Heart right ventricle (tissue), 16 donors: ENCODE measurements at regions not wholly inside any gene's neighbourhood (a gene's known extent, or its start where the extent isn't known, plus 50 kb on each side); places are given as distances from the start of the nearest gene placed in this dataset.

Experiments used
- ATAC-seq, 8 donors: fragments of 200-7000 bp; cut with Tn5 transposase; one replicate each; pipeline ENCODE4 v1.9.1; 2020; ENCODE audit warnings: mild to moderate bottlenecking in 8 of 8, moderate library complexity in 8 of 8, moderate number of reproducible peaks in 1 of 8
- DNase-seq, 2 donors: peaks; one replicate each; pipeline ENCODE4 v3.0.0-alpha.2; 2020
- H3K27ac ChIP-seq, 10 donors: fragments of 200-600 bp; sonication (generic) in 2 of 10; one replicate each; pipeline versions ENCODE4 v1.5.0 to v1.8.0; 2020 to 2022; ENCODE audit warnings: mild to moderate bottlenecking in 3 of 10
- H3K27me3 ChIP-seq, 7 donors: fragments of 200-600 bp; one replicate each; pipeline ENCODE4 v1.8.0; 2021 to 2022; ENCODE audit warnings: mild to moderate bottlenecking in 2 of 7
- H3K36me3 ChIP-seq, 9 donors: fragments of 200-600 bp; sonication (generic) in 1 of 9; one replicate each; pipeline versions ENCODE4 v1.5.0 to v1.8.0; 2020 to 2022; ENCODE audit warnings: mild to moderate bottlenecking in 2 of 9
- H3K4me1 ChIP-seq, 9 donors: fragments of 200-600 bp; sonication (generic) in 1 of 9; one replicate each; pipeline versions ENCODE4 v1.5.0 to v1.8.0; 2020 to 2022; ENCODE audit warnings: mild to moderate bottlenecking in 4 of 9
- H3K4me3 ChIP-seq, 10 donors: fragments of 200-600 bp; sonication (generic) in 2 of 10; one replicate each; pipeline versions ENCODE4 v1.5.0 to v1.8.0; 2020 to 2022; ENCODE audit warnings: mild to moderate bottlenecking in 7 of 10, moderate library complexity in 2 of 10
- H3K9me3 ChIP-seq, 11 donors: fragments of 200-600 bp in 10 of 11; sonication (generic) in 2 of 11; one replicate each; pipeline versions ENCODE4 v1.5.0 to v1.8.0; 2013 to 2022; ENCODE audit warnings: mild to moderate bottlenecking in 2 of 11, control low read depth in 1 of 11, moderate library complexity in 1 of 11
- CTCF ChIP-seq, 9 donors: fragments of 200-600 bp; sonication (generic) in 2 of 9; IDR thresholded peaks; one replicate each; pipeline versions ENCODE4 v1.5.0 to v1.8.0; 2021 to 2022; ENCODE audit warnings: antibody characterized with exemption in 9 of 9, mild to moderate bottlenecking in 5 of 9, moderate library complexity in 1 of 9
- WGBS, 2 donors: extraction: QIAGEN DNeasy Blood & Tissue Kit; methylation state at CpG; one replicate each; pipeline ENCODE4 v1.1.7; 2013; ENCODE audit warnings: inconsistent platforms in 1 of 2; 5-methylcytosine and 5-hydroxymethylcytosine counted together
- intact Hi-C, 10 donors: fragments of 100-400 bp; cut with DNase I; formaldehyde crosslinking; loops; one replicate each; pipeline versions ENCODE4 v1.11.1 to v1.14.2; 2022
- donor health status: Arrhythmogenic right ventricular cardiomyopathy.
- donor health status: ischemic (EF 13 %, LVEDD 7.1; RV severe dilation, severe dysfunction).
- donor health status: healthy with polysubstance abuse.
- donor health status: DM: no; HTN: yes; CAD: no.
- donor health status: DM: no; HTN: no; CAD: no.
- donor health status: ischemic (EF 25% LVEDD 6.9; RV normal size, moderate dysfunction).
- donor health status: ischemic (EF 25% LVEDD 5.7; RV mildly dilated, moderate dysfunction).
- donor health status: healthy.
- donor health status: DM: yes; HTN: yes; CAD: no.
- donor health status: Ischemic cardiomyopathy.
- donor health status: ischemic (EF 35%, LVEDD 5.7; RV mildly dilated, moderate dysfunction).
- donor health status: nonischemic (EF 11% LVEDD 7.7; RV severe dilation, severe dysfunction).
- donor health status: DM: yes; HTN: yes; CAD: no.
- donor health status: PGD.
- donor health status: ischemic (EF 29% LVEDD 5.4; RV normal size, mild dysfunction).
- donor health status: nonischemic (EF 23%, LVEDD 6.1; RV moderate dilation, normal function).

DNA sequence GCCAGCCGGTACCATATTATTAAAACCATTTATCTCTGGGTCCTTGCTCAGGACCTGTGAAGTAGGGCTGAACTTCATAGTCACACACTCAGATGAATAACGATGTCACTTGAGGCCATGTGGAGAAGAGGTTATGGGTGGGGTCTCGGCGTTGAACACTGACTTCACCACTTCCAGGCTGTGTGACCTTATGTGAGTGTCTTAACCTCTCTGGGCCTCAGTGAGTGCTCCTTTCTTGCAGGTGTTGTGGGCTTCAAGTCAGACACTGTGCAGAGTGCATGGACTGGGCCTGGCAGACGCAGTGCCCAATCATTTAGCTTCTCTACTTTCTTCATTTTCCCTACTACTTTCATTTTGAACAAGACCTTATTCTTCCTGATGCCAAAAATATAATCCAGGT, 278.8 kb downstream of the PBX3 start:
- no peak for TF ChIP-seq CTCF (IDR thresholded peaks at IDR 0.05)
- H3K4me3 ChIP-seq = no peak overlapping the region
- no peaks in the 10 kb centered on the region for H3K9me3 ChIP-seq
- no peak for DNase-seq
- peaks cover 0 to 26% (median 5%) of the 10 kb centered on the region in 7 donors for H3K27me3 ChIP-seq
- no peak for ATAC-seq
- H3K36me3 ChIP-seq = no peaks in the 10 kb centered on the region
- intact Hi-C loops = no loop called here
- no peak overlapping the region for H3K27ac ChIP-seq
- no peaks in the 10 kb centered on the region for H3K4me1 ChIP-seq
- 81 to 86% methylated on average over 5 of the region's 5 CpGs for WGBS, 2 donors

DNA sequence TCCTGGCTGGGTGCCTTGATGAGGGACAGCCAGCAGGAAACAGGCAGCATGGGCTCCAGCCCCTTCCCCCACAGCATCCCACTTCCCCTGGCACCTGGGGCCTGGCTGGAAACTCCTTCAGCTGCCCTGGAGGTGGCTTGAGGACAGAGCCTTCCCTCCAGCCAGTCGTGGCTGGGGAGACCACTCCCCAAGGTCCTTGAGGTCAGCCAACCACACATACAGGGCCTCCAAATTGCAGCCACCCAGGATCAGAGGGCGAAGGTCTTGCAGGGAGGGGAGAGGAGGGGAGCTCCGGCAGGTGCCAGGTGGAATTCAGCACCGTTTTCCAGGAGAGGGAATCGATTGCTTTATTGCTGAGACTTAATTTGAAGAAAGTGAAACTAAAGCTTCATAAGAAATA, 280.4 kb downstream of the PBX3 start:
- no peak overlapping the region for H3K27ac ChIP-seq
- DNase-seq = no peak
- no peak for TF ChIP-seq CTCF (IDR thresholded peaks at IDR 0.05)
- no peak overlapping the region for H3K4me3 ChIP-seq
- no peaks in the 10 kb centered on the region for H3K36me3 ChIP-seq
- WGBS, 2 donors = 66 to 72% methylated on average over 5 of the region's 5 CpGs
- ATAC-seq = no peak
- peaks cover 0 to 23% (median 6%) of the 10 kb centered on the region in 7 donors for H3K27me3 ChIP-seq
- intact Hi-C loops = no loop called here
- no peaks in the 10 kb centered on the region for H3K4me1 ChIP-seq
- no peaks in the 10 kb centered on the region for H3K9me3 ChIP-seq

DNA sequence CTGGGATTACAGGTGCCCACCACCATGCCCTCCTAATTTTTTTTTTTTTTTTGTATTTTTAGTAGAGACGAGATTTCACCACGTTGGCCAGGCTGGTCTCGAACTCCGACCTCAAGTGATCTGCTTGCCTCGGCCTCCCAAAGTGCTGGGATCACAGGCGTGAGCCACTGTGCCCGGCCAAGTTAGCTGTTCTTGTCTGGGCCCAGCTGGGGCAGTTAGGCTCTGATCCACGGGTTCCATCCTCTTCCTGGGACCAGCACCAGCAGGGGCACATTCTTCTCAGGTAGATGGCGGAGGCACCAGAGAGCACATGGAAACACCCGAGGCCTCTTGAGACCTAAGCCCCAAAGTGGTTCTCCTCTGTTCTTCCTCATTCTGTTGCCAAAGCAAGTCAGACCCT, 281.6 kb downstream of the PBX3 start:
- ATAC-seq (no peak), DNase-seq (no peak)
- Histone ChIP-seq H3K4me3 (no peak overlapping the region), H3K27ac (no peak overlapping the region), H3K9me3 (no peaks in the 10 kb centered on the region), H3K4me1 (no peaks in the 10 kb centered on the region), H3K36me3 (no peaks in the 10 kb centered on the region), H3K27me3 (peaks cover 0 to 26% (median 6%) of the 10 kb centered on the region in 7 donors)
- no peak for TF ChIP-seq CTCF (IDR thresholded peaks at IDR 0.05)
- intact Hi-C loops = loop anchor here in 1 of 10 donors (2.0 kb wide), 1 partner anchor 66 kb away; no protein-coding TSS in a partner anchor
- 91 to 93% methylated on average over 10 of the region's 10 CpGs for WGBS, 2 donors

DNA sequence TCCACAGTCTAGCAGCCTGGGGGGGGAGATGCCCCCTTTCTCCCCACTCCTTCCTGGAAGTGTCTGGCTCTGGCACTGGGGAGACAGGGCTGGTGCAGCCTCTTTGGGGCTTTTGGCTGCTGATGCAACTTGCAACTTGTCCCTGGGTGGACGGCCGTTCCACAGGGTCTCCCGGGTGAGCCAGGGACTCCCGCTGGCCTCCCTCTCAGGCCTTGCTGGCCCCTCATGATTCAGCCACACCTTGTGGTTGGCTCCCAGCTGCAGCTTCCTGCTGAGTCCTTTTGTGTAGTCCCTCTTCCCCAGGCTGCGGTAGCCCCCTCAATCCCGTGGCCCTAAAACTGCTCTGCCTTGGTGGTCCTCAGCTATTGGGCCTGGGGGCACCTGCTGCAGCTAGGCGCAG, 283.5 kb downstream of the PBX3 start:
- no peak overlapping the region for H3K4me3 ChIP-seq
- TF ChIP-seq CTCF (IDR thresholded peaks at IDR 0.05) = no peak
- peaks cover 0 to 30% (median 15%) of the 10 kb centered on the region in 7 donors for H3K27me3 ChIP-seq
- intact Hi-C loops = no loop called here
- no peaks in the 10 kb centered on the region for H3K9me3 ChIP-seq
- no peaks in the 10 kb centered on the region for H3K36me3 ChIP-seq
- ATAC-seq (no peak), DNase-seq (no peak)
- 75 to 77% methylated on average over 7 of the region's 7 CpGs for WGBS, 2 donors
- H3K27ac ChIP-seq = no peak overlapping the region
- H3K4me1 ChIP-seq = no peaks in the 10 kb centered on the region
